ENCODE measurements at regions not wholly inside any gene's neighbourhood (a gene's known extent, or its start where the extent isn't known, plus 50 kb on each side); places are given as distances from the start of the nearest gene placed in this dataset.

GRCh38 chr14:25628390-25628789 is 578.4 kb upstream of the STXBP6 start:
- TF ChIP-seq EZH2 (IDR thresholded peaks at IDR 0.05; ENCODE audit: borderline replicate concordance, low read length), result no peak
- no peak for TF ChIP-seq CTCF (conservative IDR thresholded peaks at IDR 0.05 in 1 of 2, IDR thresholded peaks at IDR 0.05 in 1 of 2; ENCODE audit: extremely low read depth in 1 of 2, insufficient read depth in 1 of 2, low read depth in 1 of 2, low read length in 2 of 2)
